ENCODE measurements at regions not wholly inside any gene's neighbourhood (a gene's known extent, or its start where the extent isn't known, plus 50 kb on each side); places are given as distances from the start of the nearest gene placed in this dataset.

GRCh38 chr10:128560993-128561392, 434.8 kb upstream of the MKI67 start:
- DNase-seq (ENCODE audit: low read depth): no peak

DNA sequence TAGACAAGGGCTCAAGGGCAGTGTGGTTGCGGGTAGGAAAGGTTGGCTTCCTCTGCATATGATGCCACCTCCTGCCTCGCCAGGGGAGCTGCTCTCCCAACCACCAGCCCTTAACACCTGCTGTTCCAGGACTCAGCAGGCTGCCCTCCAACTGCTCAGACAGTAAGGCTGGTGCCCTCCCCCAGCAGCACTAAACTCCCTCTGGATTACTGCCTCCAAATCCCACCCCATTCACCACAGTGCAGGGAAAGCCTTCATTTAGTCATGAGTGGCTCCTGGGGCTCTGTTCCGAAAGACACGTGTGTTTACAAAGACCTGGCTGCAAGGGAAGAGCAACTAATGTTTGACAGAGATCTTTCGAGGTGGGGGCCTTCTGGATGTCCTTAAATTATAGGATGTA, 437.2 kb upstream of the MKI67 start:
- no peak for DNase-seq (ENCODE audit: low read depth)

- no peak for DNase-seq (ENCODE audit: low read depth)
These were observed 437.7 kb upstream of the MKI67 start for GRCh38 chr10:128563904-128564303.

DNA sequence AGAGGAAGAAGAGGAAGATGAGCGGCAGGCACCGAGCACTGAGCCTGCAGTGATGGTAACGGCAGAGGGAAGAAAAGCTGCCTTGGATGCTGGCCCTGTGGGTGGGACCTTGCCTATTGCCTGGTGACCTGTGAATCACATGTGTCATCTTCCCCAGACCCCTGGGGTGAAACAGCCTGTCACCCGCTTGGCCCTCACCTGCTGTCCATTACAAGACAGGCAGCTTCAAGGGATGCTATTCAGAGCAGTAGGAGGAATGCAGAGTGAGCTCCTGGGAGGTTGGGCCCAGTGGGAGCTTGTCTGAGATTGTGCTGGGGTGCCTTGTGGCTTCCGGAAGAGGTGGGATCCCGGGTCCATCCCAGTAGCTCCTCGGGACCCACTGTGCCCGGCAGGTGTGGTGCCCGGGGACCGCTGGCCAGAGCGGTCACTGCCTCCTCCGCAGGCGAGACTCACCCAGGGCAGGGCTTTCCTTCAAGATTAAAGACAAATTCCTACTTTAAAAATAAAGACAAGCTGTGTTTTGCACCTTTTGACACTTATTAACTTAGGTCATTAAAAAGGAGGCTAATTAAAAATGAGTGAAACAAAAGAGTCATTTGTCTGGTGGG, 440.2 kb upstream of the MKI67 start:
- DNase-seq (ENCODE audit: low read depth): no peak

- no peak for DNase-seq (ENCODE audit: low read depth)
These were observed 441.3 kb upstream of the MKI67 start for GRCh38 chr10:128567551-128567950.

DNA sequence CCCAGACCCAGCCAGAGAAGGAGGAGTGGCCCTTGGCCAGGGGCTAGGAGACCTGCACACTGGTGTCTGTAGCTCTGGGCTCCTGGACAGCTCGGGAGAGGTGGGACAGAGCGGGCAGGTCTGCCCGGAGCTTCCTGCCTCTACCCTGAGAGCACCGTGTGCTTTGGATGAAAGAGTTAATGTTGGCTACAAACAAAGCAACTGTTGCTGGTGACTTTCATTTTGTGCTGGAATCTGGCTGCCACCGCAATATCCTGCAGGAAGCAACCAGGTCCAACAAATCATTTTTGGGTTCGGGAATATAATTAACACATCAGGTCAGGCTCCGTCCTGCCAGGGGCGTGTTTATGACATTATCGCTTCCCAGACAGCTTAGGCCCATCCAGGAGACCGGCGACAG, 441.8 kb upstream of the MKI67 start:
- no peak for DNase-seq (ENCODE audit: low read depth)

DNA sequence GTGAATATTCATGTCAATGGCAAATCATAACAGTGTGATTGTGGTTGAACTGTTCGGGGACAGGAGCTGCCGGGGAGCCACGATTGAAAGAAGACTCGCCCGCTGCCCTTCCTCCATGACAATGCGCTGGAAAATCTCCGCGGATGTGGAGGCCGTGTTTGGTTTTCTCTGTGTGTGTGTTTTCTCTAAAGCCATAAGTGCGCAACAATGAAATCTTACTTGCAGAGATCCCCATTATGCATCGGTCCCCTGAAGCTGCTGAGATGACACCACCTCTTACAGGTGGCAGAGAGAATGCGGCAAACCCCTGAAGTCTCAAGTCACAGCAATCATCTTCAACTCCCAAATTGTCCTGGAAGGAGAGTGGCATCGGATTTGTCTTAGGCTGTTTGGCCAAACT, 442.3 kb upstream of the MKI67 start:
- no peak for DNase-seq (ENCODE audit: low read depth)

- no peak for DNase-seq (ENCODE audit: low read depth)
These were observed 443.0 kb upstream of the MKI67 start for GRCh38 chr10:128568990-128569945.

- no peak for DNase-seq (ENCODE audit: low read depth)
These were observed 444.2 kb upstream of the MKI67 start for GRCh38 chr10:128570319-128570995.

DNA sequence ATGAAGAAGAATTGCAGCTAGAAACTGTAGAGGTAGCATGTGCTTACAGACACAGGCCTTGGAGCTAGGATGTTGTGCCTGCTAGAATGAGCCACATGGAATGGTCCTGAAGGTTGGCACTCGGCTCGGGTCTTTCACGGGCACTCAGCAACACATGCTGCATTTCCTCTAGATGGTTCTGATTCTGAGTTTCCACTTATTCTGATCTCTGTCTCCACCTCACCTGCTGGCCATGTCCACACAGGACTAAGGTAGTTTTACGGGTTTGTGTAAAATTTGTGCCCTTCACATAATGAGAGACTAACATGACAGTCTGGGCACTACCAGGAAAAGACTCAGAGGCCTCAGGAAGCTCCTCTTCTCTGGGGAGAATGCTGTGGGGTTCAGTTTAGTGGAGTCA, 444.8 kb upstream of the MKI67 start:
- DNase-seq (ENCODE audit: low read depth): no peak

GRCh38 chr10:128571745-128572144, 445.5 kb upstream of the MKI67 start:
- DNase-seq (ENCODE audit: low read depth): no peak

DNA sequence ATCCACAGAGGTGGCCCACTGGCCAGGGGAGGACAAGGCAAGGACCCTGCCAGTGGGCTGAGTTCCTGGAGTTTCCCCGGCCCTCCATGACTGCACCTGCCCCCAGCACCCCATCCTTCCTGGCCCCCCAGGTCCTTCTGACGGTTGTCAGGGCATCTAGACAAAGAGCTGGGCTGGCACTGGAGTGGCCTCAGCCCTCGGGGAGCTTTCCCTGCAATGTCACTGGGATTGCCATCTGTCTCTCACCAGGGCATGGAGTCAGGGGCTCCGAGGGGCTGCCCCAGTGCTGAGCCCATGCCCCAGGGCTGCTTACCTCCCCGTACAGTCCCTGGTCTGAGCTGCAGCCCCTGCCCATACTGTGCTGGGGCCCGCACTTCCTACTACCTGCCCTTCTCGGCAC, 446.5 kb upstream of the MKI67 start:
- no peak for DNase-seq (ENCODE audit: low read depth)

DNA sequence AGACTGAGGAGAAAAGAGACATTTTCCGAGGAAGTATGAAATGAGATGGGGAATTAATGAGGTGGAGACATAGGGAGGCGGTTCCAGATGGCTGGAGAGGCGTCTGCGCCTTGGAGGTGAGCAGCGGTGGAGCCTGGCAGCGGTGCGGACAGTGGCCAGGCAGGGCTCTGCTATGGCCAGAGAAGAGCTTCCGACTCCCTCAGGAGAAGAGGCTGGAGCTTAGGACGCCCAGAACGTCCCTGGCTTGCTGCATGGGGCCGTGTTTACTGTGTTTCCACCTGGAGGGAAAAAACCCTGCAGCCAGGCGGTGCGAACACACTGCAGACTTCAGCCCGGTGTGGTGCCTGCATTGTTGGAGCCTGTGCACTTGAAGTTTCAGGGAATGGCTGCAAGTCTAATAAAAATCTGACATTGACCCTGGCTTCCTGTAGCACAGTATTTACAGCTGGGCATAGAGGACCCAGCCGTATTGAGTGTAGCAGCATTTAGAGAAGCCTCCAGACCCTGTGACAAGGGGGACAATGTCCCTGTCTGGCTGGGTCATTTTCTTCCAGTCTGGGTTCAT, 447.1 kb upstream of the MKI67 start:
- DNase-seq (ENCODE audit: low read depth): no peak

- DNase-seq (ENCODE audit: low read depth): no peak
These were observed 447.8 kb upstream of the MKI67 start for GRCh38 chr10:128573986-128574385.

GRCh38 chr10:128574581-128575210, 448.5 kb upstream of the MKI67 start:
- no peak for DNase-seq (ENCODE audit: low read depth)

- DNase-seq (ENCODE audit: low read depth): no peak
These were observed 449.5 kb upstream of the MKI67 start for GRCh38 chr10:128575761-128576160.

GRCh38 chr10:128576336-128576735, 450.1 kb upstream of the MKI67 start:
- DNase-seq (ENCODE audit: low read depth): no peak

DNA sequence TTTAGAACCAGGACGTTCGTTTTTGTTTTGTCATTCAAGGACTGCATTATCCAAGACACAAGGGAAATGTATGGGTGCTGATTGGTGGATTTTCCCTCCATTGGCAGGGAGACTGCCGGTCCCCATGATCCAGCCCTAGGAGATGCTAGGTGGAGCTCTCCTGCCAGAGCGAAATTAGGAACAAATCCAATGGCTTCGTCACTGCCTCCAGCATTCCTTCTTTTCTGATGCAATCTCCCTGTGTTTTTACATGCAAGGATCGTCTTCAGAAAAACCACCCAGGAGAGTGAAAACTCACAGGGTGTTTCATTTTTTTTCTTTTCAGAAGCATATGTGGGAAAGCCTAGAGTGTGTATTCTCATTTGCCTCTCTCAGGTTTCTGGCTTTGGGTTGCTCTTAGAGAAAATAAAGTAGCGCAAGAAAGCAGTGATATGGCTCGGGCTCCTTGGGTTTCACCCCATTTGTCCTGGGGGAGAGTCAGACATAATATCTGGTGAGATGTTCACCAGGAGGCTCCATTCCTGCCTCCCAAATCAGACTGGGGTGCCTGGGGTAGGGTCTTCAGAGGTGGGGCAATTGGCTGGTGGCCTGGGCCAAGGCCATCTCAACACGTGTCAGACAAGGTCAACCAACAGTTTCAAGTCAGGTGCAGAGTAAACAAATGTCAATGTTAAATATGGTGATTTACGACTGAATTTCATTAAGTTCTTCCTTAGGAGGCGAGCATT, 450.9 kb upstream of the MKI67 start:
- no peak for DNase-seq (ENCODE audit: low read depth)

DNA sequence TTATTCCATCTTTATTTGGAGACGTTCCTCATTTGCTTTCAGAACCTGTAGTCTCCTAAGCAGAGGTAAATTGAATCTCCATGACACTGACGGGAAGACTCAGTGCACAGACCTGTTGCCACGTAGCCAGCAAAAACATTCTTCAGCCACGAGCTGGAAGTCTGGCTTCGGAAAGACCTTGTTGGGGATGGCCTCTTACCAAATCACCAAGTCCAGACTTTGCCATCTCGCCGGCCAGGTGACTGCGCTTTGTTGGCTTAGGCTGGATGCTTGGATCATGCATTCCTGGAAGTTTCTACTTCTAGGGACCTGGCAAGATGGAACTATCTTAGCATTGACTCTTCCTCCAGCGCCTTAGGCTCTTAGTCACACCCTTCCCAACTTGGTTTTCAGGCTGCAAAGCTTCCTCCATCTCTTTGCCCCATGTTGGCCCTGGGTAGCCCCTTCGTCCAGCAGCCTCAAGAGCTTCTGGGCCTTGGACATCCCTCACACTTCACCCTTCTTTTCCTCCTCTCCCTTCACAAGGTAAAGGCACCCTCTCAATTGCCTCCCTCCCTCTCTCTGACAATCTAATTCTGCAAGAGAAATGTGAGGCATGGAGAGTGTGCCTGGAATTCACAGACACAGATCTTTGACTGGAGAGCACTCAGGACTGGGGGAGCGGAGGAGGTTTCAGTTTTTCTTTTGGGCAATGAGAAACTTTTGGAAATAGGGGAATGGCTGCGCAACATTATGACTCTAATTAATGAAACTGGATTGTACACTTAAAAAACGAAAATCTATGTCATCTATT, 451.9 kb upstream of the MKI67 start:
- no peak for DNase-seq (ENCODE audit: low read depth)

DNA sequence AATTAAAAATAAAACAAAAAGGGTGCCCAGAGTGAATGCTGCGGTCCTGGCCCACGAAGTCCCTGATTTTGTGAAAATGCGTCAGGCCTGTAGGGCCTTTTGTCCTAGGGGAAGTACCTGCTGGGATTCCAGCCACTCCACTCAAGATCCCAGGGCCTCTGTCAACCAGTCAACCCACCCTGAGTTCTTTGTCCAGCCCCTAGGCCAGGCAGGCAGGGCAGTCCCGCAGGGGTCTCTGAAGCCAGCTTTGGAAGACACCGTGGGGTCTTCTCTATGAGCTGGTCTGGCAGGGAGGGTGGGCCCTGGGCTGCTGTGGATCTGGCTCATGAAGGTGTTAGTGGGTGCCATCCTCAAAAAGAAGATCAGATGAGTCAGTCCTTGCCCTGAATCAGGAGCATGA, 452.5 kb upstream of the MKI67 start:
- DNase-seq (ENCODE audit: low read depth): no peak
